Keratinocyte (primary cell): ENCODE measurements at regions not wholly inside any gene's neighbourhood (a gene's known extent, or its start where the extent isn't known, plus 50 kb on each side); places are given as distances from the start of the nearest gene placed in this dataset.

Experiments used
- DNase-seq: peaks from one replicate; pipeline ENCODE4 v3.0.0-alpha.2; 2011; ENCODE audit warnings: low read depth, missing footprints, low spot score
- FAIRE-seq: peaks from 2 replicates; lab custom pipeline; 2011; peaks lifted over from hg19 to GRCh38; lab: Jason Lieb, UNC
- H2AFZ ChIP-seq: 2 replicates; pipeline ENCODE4 v1.6.0; 2012; ENCODE audit warnings: low read length, control low read depth, inconsistent platforms; ENCODE audit not compliant: control insufficient read depth
- H3K27ac ChIP-seq: 2 replicates; pipeline ENCODE4 v1.5.1; 2011; ENCODE audit warnings: low read length; ENCODE audit not compliant: control insufficient read depth, insufficient read depth
- H3K27me3 ChIP-seq: 3 replicates; pipeline ENCODE4 v1.6.0; 2011; ENCODE audit warnings: low read length; ENCODE audit not compliant: control insufficient read depth, insufficient read depth; ENCODE audit errors: extremely low read depth
- H3K36me3 ChIP-seq, 2 experiments: 2 replicates in 1 of 2; 3 replicates in 1 of 2; pipeline ENCODE4 v1.5.1; 2011; ENCODE audit warnings: low read length in 2 of 2, mild to moderate bottlenecking in 1 of 2; ENCODE audit not compliant: control insufficient read depth in 2 of 2, insufficient read depth in 2 of 2; ENCODE audit errors: extremely low read depth in 1 of 2
- H3K4me1 ChIP-seq: 3 replicates; pipeline ENCODE4 v1.5.1; 2011; ENCODE audit warnings: low read length; ENCODE audit not compliant: control insufficient read depth, insufficient read depth; ENCODE audit errors: extremely low read depth
- H3K4me2 ChIP-seq: 3 replicates; pipeline ENCODE4 v1.6.0; 2011; ENCODE audit warnings: low read depth, low read length; ENCODE audit not compliant: control insufficient read depth, insufficient read depth; ENCODE audit errors: extremely low read depth
- H3K4me3 ChIP-seq, 3 experiments: fragments of 200-600 bp in 1 of 3; sonication (generic) in 1 of 3; 2 replicates in 2 of 3; 3 replicates in 1 of 3; pipeline ENCODE4 v1.5.1; 2011 to 2016; ENCODE audit warnings: low read length in 3 of 3, mild to moderate bottlenecking in 3 of 3, control low read depth in 2 of 3, inconsistent platforms in 1 of 3, low read depth in 1 of 3, mixed read lengths in 1 of 3, mixed run types in 1 of 3, moderate library complexity in 1 of 3; ENCODE audit not compliant: control insufficient read depth in 2 of 3, insufficient read depth in 2 of 3; ENCODE audit errors: extremely low read depth in 1 of 3
- H3K79me2 ChIP-seq: 2 replicates; pipeline ENCODE4 v1.6.0; 2012; ENCODE audit warnings: low read length; ENCODE audit not compliant: control insufficient read depth, insufficient read depth
- H3K9ac ChIP-seq: 3 replicates; pipeline ENCODE4 v1.6.0; 2011; ENCODE audit warnings: low read length; ENCODE audit not compliant: control insufficient read depth, insufficient read depth; ENCODE audit errors: extremely low read depth
- H3K9me1 ChIP-seq: 3 replicates; pipeline ENCODE4 v1.6.0; 2011; ENCODE audit warnings: low read length; ENCODE audit not compliant: control insufficient read depth, insufficient read depth; ENCODE audit errors: extremely low read depth
- H3K9me3 ChIP-seq: 2 replicates; pipeline ENCODE4 v1.5.1; 2012; ENCODE audit warnings: low read depth, low read length; ENCODE audit not compliant: control insufficient read depth
- H4K20me1 ChIP-seq: 3 replicates; pipeline ENCODE4 v1.6.0; 2011; ENCODE audit warnings: low read length; ENCODE audit not compliant: control insufficient read depth, insufficient read depth; ENCODE audit errors: extremely low read depth
- CTCF ChIP-seq, 3 experiments: IDR thresholded peaks in 1 of 3; conservative IDR thresholded peaks in 1 of 3; optimal IDR thresholded peaks in 1 of 3; 2 replicates in 2 of 3; 3 replicates in 1 of 3; pipeline versions ENCODE3 to v1.5.1; 2011; ENCODE audit warnings: low read length in 3 of 3, mild to moderate bottlenecking in 3 of 3, moderate library complexity in 2 of 3, control low read depth in 1 of 3, inconsistent platforms in 1 of 3; ENCODE audit not compliant: insufficient read depth in 2 of 3; ENCODE audit errors: extremely low read depth in 1 of 3
- EZH2 ChIP-seq: IDR thresholded peaks from one replicate; pipeline ENCODE4 v1.6.1; 2012; ENCODE audit warnings: inconsistent platforms, mild to moderate bottlenecking, low read length, moderate library complexity
- dilution Hi-C: fragments of 300-500 bp; cut with MboI; formaldehyde crosslinking; loops from one replicate; pipeline ENCODE4 v1.7.0; 2020; ENCODE audit warnings: low sequenced_read_pairs; ENCODE audit not compliant: extremely low pct_ligation_motif_present

DNA sequence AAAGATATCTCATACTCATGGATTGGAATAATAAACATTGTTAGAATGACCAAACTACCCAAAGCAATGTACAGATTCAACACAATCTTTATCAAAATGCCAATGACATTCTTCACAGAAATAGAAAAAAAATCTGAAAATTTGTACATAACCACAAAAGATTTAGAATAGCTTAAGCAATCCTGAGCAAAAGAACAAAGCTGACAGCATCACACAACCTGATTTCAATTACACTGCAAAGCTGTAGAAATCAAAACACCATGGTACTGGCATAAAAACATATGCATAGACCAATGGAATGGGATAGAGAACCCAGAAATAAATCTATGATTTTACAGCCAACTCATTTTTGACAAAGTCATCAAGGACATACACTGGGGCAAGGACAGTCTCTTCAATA lies 130.0 kb upstream of the TMEM72 start:
- DNase-seq (no peak), FAIRE-seq (no peak)
- Histone ChIP-seq H3K9ac (no peak overlapping the region), H3K4me2 (no peak overlapping the region), H3K79me2 (no peaks in the 10 kb centered on the region), H3K9me1 (no peaks in the 10 kb centered on the region), H3K27ac (no peak overlapping the region), H3K9me3 (no peaks in the 10 kb centered on the region), H2AFZ (no peak overlapping the region), H3K4me3 (no peak overlapping the region), H3K36me3 (no peaks in the 10 kb centered on the region), H3K27me3 (no peaks in the 10 kb centered on the region), H3K4me1 (no peaks in the 10 kb centered on the region), H4K20me1 (no peaks in the 10 kb centered on the region)
- dilution Hi-C loops: no loop called here
- TF ChIP-seq EZH2 (no peak), CTCF (optimal IDR thresholded peaks at IDR 0.05 in 1 of 3, IDR thresholded peaks at IDR 0.05 in 1 of 3, conservative IDR thresholded peaks at IDR 0.05 in 1 of 3; ENCODE audit: extremely low read depth in 1 of 3, insufficient read depth in 2 of 3, low read length in 3 of 3) (no peak)

- no peaks in the 10 kb centered on the region for H3K27me3 ChIP-seq
- no peak for DNase-seq
- H3K4me2 ChIP-seq: no peak overlapping the region
- H3K36me3 ChIP-seq: no peaks in the 10 kb centered on the region
- TF ChIP-seq EZH2: no peak
- no peaks in the 10 kb centered on the region for H3K4me1 ChIP-seq
- no peak overlapping the region for H2AFZ ChIP-seq
- H3K9ac ChIP-seq: no peak overlapping the region
- no peaks in the 10 kb centered on the region for H4K20me1 ChIP-seq
- no peaks in the 10 kb centered on the region for H3K9me3 ChIP-seq
- FAIRE-seq: no peak
- H3K79me2 ChIP-seq: no peaks in the 10 kb centered on the region
- no peaks in the 10 kb centered on the region for H3K9me1 ChIP-seq
- dilution Hi-C loops: no loop called here
- no peak overlapping the region for H3K27ac ChIP-seq
- no peak overlapping the region for H3K4me3 ChIP-seq
Observed at GRCh38 chr10:44786286-44786850, 124.8 kb upstream of the TMEM72 start.

DNA sequence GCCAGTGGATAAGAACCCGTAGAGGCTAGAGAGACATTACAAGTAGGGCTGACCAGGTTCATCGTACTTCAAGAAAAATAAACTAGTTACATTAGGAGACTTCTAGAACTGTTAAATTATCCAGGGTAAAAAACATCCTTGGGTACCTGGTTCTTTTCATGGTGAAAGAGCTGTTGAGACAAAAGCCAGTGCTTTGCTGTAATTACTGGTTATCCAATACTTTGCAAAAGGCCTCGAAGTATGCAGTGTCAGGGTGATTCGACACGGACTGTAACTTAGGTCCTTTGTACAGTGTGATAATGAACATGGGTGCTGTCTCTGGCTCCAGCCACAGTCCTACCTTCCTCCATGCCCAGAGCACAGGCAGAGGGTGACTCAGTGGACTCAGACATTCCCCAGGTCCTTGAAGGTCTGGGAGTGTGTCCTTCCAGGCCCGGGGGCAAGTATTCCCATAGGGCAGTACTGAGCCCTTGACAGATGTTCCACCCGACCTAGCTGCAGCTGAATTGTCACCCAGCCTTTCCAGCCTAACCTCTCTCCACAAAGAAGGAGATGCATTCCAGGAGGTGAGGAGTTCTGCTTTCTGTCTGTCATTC lies 123.6 kb upstream of the TMEM72 start:
- no peaks in the 10 kb centered on the region for H3K27me3 ChIP-seq
- H4K20me1 ChIP-seq: no peaks in the 10 kb centered on the region

More for the DNA sequence above, 123.6 kb upstream of the TMEM72 start:
- FAIRE-seq (no peak), DNase-seq (no peak)
- Histone ChIP-seq H3K4me3 (no peak overlapping the region), H2AFZ (no peak overlapping the region), H3K4me2 (no peak overlapping the region), H3K9ac (no peak overlapping the region), H3K27ac (no peak overlapping the region), H3K79me2 (no peaks in the 10 kb centered on the region), H3K9me3 (no peaks in the 10 kb centered on the region), H3K9me1 (no peaks in the 10 kb centered on the region), H3K36me3 (no peaks in the 10 kb centered on the region), H3K4me1 (no peaks in the 10 kb centered on the region)
- dilution Hi-C loops: no loop called here
- TF ChIP-seq CTCF (optimal IDR thresholded peaks at IDR 0.05 in 1 of 3, IDR thresholded peaks at IDR 0.05 in 1 of 3, conservative IDR thresholded peaks at IDR 0.05 in 1 of 3; ENCODE audit: extremely low read depth in 1 of 3, insufficient read depth in 2 of 3, low read length in 3 of 3) (no peak), EZH2 (no peak)
